ENCODE measurements at regions not wholly inside any gene's neighbourhood (a gene's known extent, or its start where the extent isn't known, plus 50 kb on each side); places are given as distances from the start of the nearest gene placed in this dataset.
A peak's percentile ranks its signal among the peaks of the same experiment; 100 is the strongest.
"Not testable (repeated sequence)": the region's sequence is repeated elsewhere in the genome, so short reads cannot be mapped to it uniquely, and the experiment has no call there.

DNA sequence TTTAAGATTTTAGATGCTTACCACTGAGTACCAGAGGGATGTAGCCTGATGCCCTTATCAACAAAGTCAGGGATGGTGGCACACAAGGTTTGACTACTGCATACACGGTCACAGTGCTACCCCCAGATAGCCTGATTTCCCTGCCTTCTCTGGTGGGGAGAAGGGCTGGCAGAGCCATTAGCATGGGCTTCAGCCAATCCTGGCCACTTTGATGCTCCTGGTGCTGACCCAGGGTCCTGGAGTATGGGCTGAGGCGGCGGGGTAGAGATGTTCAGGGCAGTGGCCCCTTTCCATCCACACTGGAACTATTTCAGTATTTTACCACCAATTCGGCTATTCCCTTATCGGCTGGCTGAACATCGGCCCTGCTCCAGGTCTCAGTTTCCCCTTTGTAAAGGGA is 83.2 kb downstream of the POTEB3 start:
- not testable (repeated sequence) for H3K27me3 Mint-ChIP-seq (ENCODE audit: unreplicated experiment); H3K27ac Mint-ChIP-seq (ENCODE audit: unreplicated experiment); H3K9me3 Mint-ChIP-seq (ENCODE audit: unreplicated experiment); H3K4me3 Mint-ChIP-seq (ENCODE audit: unreplicated experiment); H3K4me1 Mint-ChIP-seq (ENCODE audit: unreplicated experiment); H3K36me3 Mint-ChIP-seq (ENCODE audit: unreplicated experiment)
- peak; percentile 56 for DNase-seq (ENCODE audit: extremely low spot score, unreplicated experiment)

DNA sequence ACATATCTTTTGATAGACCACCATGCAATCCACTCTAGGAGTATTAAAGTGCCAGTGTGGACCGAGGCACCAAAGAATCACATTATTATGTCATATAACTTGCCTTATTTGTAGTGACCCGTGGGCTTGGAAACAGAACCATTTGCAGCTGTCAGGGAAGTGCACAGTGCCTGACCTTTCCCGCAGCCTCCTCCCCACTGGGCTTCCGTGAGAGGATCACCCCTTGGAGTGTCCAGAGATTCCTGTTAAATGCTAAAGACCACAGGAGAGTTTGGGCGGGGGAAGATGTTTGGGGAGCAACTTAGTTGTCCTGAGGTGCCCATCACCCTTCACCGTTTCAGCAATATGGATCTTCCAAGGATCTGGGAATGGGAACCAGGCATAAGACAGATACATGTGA is 84.4 kb downstream of the POTEB3 start:
- H3K4me1 Mint-ChIP-seq (ENCODE audit: unreplicated experiment); H3K9me3 Mint-ChIP-seq (ENCODE audit: unreplicated experiment); H3K27me3 Mint-ChIP-seq (ENCODE audit: unreplicated experiment); H3K36me3 Mint-ChIP-seq (ENCODE audit: unreplicated experiment); H3K4me3 Mint-ChIP-seq (ENCODE audit: unreplicated experiment); H3K27ac Mint-ChIP-seq (ENCODE audit: unreplicated experiment): not testable (repeated sequence)
- DNase-seq (ENCODE audit: extremely low spot score, unreplicated experiment) = peak; percentile 68

DNA sequence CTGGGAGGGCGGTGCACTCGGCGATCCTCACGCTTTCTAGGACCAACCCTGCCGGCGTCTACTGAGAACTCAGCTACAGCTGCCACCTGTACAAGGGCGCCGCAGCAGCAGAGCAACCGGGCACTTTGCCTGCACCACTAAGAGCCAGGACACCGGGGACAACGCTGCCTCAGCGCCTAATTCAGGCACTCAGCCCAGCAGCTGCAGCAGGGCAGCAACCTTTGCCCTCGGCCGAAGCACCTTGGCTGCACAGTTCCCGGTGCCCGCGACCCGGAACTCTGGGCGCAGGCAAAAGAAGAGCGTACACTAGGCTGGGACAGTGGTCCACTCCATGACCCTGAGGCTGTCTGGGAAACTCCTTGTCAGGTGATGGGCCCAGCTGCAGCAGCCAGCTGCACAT is 85.7 kb downstream of the POTEB3 start:
- not testable (repeated sequence) for H3K9me3 Mint-ChIP-seq (ENCODE audit: unreplicated experiment); H3K36me3 Mint-ChIP-seq (ENCODE audit: unreplicated experiment); H3K4me1 Mint-ChIP-seq (ENCODE audit: unreplicated experiment); H3K4me3 Mint-ChIP-seq (ENCODE audit: unreplicated experiment); H3K27me3 Mint-ChIP-seq (ENCODE audit: unreplicated experiment); H3K27ac Mint-ChIP-seq (ENCODE audit: unreplicated experiment)
- peak; percentile 53 for DNase-seq (ENCODE audit: extremely low spot score, unreplicated experiment)

DNA sequence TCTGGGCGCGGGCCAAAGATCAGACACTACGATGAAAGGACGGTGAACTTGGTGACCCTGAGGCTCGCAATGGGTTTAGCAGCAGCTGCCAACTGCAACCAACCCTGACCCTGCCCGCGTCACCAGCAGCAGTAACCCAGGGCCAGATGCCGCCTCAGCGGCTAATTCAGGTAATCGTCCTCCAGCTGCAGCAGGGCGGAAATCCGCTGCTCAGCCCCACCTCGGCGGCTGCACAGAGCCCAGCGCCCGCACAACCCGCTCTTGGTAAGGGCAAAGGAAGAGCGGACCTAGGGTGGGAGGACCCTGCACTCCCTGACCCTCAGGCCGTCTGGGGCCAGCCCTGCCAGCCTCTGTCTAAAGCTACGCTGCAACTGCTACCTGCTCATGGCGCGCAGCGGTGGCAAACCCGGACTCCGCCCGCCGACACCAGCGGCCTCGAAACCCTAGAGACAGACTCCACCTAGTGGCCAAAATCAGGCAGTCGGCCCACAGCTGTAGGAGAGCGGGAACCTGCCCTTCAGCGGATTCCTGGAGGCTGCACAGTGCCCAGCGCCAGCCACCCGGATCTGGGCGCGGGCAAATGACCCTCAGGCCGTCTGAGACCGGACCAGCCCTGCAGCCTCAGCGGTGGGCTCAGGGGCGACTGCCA is 87.5 kb downstream of the POTEB3 start:
- H3K27me3 Mint-ChIP-seq (ENCODE audit: unreplicated experiment); H3K36me3 Mint-ChIP-seq (ENCODE audit: unreplicated experiment); H3K4me3 Mint-ChIP-seq (ENCODE audit: unreplicated experiment); H3K27ac Mint-ChIP-seq (ENCODE audit: unreplicated experiment); H3K4me1 Mint-ChIP-seq (ENCODE audit: unreplicated experiment); DNase-seq (ENCODE audit: extremely low spot score, unreplicated experiment); H3K9me3 Mint-ChIP-seq (ENCODE audit: unreplicated experiment): not testable (repeated sequence)

DNA sequence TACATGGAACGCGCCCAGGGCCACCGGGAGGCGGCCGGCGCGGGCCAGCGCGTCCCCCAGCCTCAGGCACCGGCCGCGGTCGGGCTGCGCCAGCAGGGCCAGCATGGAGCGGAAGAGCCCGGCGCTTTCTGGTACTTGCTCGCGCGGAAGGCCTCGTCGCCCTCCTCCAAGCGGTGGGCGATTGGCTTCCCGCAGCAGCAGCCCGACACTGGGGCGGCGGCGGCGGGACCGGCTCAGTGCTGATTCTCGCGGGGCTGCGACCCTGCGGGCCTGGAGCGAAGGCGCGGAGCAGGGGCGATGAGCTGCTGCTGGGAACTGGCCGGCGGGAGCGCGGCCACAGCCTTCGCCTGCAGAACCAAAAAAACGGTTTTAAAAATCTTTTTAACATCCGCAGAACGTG is 95.3 kb downstream of the POTEB3 start:
- H3K36me3 Mint-ChIP-seq (ENCODE audit: unreplicated experiment); H3K4me1 Mint-ChIP-seq (ENCODE audit: unreplicated experiment); H3K4me3 Mint-ChIP-seq (ENCODE audit: unreplicated experiment); H3K27me3 Mint-ChIP-seq (ENCODE audit: unreplicated experiment); H3K27ac Mint-ChIP-seq (ENCODE audit: unreplicated experiment); H3K9me3 Mint-ChIP-seq (ENCODE audit: unreplicated experiment): not testable (repeated sequence)
- peak; percentile 82 for DNase-seq (ENCODE audit: extremely low spot score, unreplicated experiment)

DNA sequence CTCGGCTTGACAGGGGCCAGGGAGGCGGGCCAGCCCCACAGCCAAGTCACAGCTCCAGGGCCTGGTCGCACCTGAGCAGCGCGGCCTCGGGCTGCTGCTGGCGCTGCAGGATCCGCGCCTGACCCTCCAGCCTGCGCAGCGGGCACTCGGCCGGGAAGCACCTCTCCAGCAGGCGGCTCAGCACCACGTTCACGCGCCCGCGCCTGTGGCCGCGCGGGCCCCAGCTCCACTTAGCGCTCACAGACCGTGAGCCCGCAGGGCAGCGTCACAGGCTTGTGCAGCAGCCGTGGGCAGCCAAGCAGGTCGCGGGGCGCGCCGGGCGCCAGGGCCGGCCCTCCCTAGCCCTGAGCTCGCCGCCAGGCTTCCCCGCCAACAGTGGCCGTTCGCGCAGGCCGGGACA is 95.8 kb downstream of the POTEB3 start:
- not testable (repeated sequence) for H3K27me3 Mint-ChIP-seq (ENCODE audit: unreplicated experiment); H3K4me3 Mint-ChIP-seq (ENCODE audit: unreplicated experiment); H3K9me3 Mint-ChIP-seq (ENCODE audit: unreplicated experiment); H3K36me3 Mint-ChIP-seq (ENCODE audit: unreplicated experiment); H3K4me1 Mint-ChIP-seq (ENCODE audit: unreplicated experiment); DNase-seq (ENCODE audit: extremely low spot score, unreplicated experiment); H3K27ac Mint-ChIP-seq (ENCODE audit: unreplicated experiment)

DNA sequence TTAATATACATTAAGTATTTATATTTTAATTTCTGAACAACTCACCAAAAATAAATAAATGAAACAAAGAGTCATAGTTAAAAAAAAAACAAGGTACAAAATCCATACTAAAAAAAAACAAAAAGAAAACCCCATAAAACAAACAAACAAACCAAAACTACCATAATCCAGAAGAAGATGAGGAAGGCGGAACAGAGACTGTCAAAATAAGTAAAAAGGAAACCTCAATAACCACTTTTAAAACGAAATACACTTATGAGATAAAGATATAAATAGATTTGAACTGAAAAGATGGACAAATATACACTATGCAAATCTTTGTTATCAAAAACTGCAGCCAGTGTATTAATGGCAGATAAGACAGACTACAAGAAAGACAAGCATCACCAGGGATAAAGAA is 103.3 kb downstream of the POTEB3 start:
- H3K4me3 Mint-ChIP-seq (ENCODE audit: unreplicated experiment); H3K9me3 Mint-ChIP-seq (ENCODE audit: unreplicated experiment); DNase-seq (ENCODE audit: extremely low spot score, unreplicated experiment); H3K4me1 Mint-ChIP-seq (ENCODE audit: unreplicated experiment); H3K27ac Mint-ChIP-seq (ENCODE audit: unreplicated experiment); H3K27me3 Mint-ChIP-seq (ENCODE audit: unreplicated experiment); H3K36me3 Mint-ChIP-seq (ENCODE audit: unreplicated experiment): not testable (repeated sequence)

DNA sequence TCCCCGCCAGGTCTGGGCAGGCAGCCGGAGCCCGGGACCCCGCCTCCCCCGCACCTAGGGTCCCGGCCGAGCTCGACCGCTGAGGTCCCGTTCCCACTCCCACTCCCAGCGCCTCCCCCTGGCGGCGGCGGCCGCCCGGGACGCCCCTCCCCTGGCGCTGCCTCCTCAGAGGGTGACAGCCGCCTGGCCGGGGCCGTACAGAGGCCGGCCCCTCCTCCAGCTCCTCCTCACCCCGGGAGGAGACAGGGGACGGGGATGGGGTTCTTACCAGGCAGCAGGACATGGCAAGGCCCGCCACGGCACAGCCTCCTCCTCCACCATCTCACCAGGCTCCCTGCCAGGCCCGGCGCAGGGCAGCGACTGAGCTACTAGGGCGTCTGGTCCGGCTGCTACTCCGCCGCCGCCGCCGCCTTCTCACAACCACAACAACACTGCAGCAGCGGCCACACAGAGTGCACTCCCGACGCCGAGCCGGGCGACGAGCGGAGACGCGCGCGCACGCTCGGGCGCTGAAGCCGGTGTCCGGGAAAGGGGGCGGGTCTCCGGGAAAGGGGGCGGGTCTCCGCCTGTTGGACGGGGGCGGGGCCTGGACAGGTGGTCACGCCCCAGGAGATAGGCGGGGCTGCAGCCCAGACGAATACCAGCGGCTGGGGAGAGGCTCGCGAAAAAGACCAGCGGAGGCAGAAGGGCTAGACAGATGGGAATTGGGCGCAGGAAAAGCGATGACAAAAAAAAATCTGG is 115.4 kb downstream of the POTEB3 start:
- not testable (repeated sequence) for DNase-seq (ENCODE audit: extremely low spot score, unreplicated experiment); H3K4me3 Mint-ChIP-seq (ENCODE audit: unreplicated experiment); H3K9me3 Mint-ChIP-seq (ENCODE audit: unreplicated experiment); H3K4me1 Mint-ChIP-seq (ENCODE audit: unreplicated experiment); H3K27ac Mint-ChIP-seq (ENCODE audit: unreplicated experiment); H3K36me3 Mint-ChIP-seq (ENCODE audit: unreplicated experiment); H3K27me3 Mint-ChIP-seq (ENCODE audit: unreplicated experiment)

DNA sequence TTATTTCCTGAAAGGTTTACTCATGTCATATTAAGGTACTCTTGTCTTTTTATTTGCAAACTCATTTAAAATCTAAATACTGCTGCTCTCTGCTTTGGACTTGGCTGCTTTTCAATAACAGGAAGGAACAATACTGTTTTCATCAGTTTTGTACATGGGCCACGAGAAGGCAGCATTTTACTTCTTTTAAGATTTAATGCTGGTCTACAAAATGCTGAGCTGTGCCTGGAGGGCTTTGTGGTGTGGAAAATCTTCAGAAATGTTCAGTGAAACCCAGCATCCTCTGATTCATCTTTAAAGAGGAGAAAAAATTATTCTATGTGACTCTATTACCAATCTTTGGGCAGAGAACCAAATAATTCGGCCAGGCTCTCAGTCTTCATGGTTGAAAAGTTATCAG is 155.9 kb downstream of the POTEB3 start:
- not testable (repeated sequence) for H3K4me1 Mint-ChIP-seq (ENCODE audit: unreplicated experiment); H3K9me3 Mint-ChIP-seq (ENCODE audit: unreplicated experiment); H3K27me3 Mint-ChIP-seq (ENCODE audit: unreplicated experiment); H3K36me3 Mint-ChIP-seq (ENCODE audit: unreplicated experiment); DNase-seq (ENCODE audit: extremely low spot score, unreplicated experiment); H3K4me3 Mint-ChIP-seq (ENCODE audit: unreplicated experiment); H3K27ac Mint-ChIP-seq (ENCODE audit: unreplicated experiment)

DNA sequence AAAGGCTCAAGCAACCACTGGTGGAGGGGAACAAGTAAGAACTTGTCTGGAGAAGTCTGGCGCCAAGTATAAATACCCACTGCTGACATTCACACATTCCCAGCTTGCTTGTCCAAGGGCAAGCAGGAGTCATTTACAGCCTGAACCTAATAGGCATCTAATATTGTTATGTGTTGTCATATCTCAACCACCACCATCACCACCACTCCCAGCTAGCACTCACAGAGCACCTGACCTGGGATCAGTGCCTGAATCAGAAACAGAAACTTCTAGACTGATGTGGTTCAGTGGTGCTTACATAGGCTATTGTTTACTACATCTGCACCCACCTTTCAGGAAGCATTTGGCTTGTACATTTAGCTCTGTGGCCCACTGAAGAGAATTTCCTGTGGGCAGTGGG is 157.1 kb downstream of the POTEB3 start:
- not testable (repeated sequence) for H3K27ac Mint-ChIP-seq (ENCODE audit: unreplicated experiment); H3K9me3 Mint-ChIP-seq (ENCODE audit: unreplicated experiment); H3K4me1 Mint-ChIP-seq (ENCODE audit: unreplicated experiment); H3K4me3 Mint-ChIP-seq (ENCODE audit: unreplicated experiment); H3K36me3 Mint-ChIP-seq (ENCODE audit: unreplicated experiment); DNase-seq (ENCODE audit: extremely low spot score, unreplicated experiment); H3K27me3 Mint-ChIP-seq (ENCODE audit: unreplicated experiment)

DNA sequence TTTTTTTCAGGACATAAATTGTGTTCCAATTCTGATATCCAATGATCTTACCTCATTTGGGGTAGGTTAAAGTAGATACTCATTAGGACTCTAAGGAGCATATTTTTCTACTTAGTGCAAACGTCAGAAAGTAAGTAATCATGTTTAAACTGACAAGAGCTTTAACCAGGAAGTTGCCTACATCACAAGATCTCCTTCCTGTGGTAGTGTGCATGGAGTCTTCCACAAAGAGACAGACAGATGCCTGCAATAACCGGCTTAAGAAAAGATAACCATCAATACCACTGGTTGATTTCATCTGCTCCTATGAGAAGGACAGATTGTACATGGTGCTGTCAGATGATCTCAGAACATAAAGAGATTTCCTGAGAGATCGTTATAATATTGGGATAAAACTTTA is 160.0 kb downstream of the POTEB3 start:
- H3K27ac Mint-ChIP-seq (ENCODE audit: unreplicated experiment); DNase-seq (ENCODE audit: extremely low spot score, unreplicated experiment); H3K9me3 Mint-ChIP-seq (ENCODE audit: unreplicated experiment); H3K4me1 Mint-ChIP-seq (ENCODE audit: unreplicated experiment); H3K36me3 Mint-ChIP-seq (ENCODE audit: unreplicated experiment); H3K4me3 Mint-ChIP-seq (ENCODE audit: unreplicated experiment); H3K27me3 Mint-ChIP-seq (ENCODE audit: unreplicated experiment): not testable (repeated sequence)

DNA sequence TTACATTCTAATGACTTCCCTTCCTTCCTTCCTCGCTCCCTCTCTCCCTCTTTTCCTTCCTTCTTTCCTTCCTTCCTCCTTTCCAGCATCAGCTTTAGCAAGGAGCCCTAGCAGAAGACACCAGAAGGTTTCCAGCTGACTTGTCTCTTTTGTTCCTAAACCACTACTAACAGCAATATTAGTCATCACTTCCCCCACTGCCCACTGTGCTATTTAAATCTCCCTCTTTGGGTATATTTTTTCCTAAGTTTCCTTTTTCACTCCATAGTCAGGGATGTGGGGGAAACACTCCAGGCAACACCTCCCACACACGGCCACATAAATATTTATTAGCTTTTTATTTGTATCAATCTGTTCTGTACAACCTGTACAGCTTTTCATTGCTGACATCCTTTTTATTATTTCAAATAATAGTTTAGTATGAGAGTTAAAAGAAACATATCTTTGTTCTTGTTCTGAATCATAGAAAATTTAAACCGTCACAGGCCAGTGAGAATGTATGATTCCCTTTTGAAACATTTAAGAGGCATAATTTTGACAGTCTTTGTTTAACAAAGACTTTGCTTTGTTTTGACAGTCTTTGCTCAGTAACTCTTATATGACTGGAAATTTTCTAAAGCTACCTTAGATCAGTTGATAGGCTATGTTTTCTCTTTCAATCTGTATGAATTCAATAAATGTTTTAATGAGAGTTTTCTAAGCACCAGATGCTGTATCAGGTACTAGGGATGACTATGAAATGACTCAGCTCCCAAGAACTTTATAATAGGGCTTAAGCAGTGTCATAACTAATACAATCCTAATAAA is 167.9 kb downstream of the POTEB3 start:
- not testable (repeated sequence) for H3K27me3 Mint-ChIP-seq (ENCODE audit: unreplicated experiment); H3K4me1 Mint-ChIP-seq (ENCODE audit: unreplicated experiment); H3K36me3 Mint-ChIP-seq (ENCODE audit: unreplicated experiment); H3K4me3 Mint-ChIP-seq (ENCODE audit: unreplicated experiment); DNase-seq (ENCODE audit: extremely low spot score, unreplicated experiment); H3K27ac Mint-ChIP-seq (ENCODE audit: unreplicated experiment)
- H3K9me3 Mint-ChIP-seq (ENCODE audit: unreplicated experiment) = peaks cover 45% of the 10 kb centered on the region

All from osteocyte (in vitro differentiated cells).